Endometrium (tissue), 2 donors: ENCODE measurements at regions not wholly inside any gene's neighbourhood (a gene's known extent, or its start where the extent isn't known, plus 50 kb on each side); places are given as distances from the start of the nearest gene placed in this dataset.

Source experiments
- FAIRE-seq: peaks from 2 replicates; lab custom pipeline; 2012; peaks lifted over from hg19 to GRCh38; lab: Jason Lieb, UNC
- donor health status: control.
- donor health status: control.

GRCh38 chr14:99064262-99064954 lies 207.6 kb downstream of the BCL11B start:
- FAIRE-seq, result no peak

- no peak for FAIRE-seq
Measured at GRCh38 chr14:99065551-99065950, 206.4 kb downstream of the BCL11B start.

GRCh38 chr14:99066378-99066777 lies 205.6 kb downstream of the BCL11B start:
- FAIRE-seq, result no peak

- no peak for FAIRE-seq
Measured at GRCh38 chr14:99067141-99067920, 204.7 kb downstream of the BCL11B start.

- no peak for FAIRE-seq
Measured at GRCh38 chr14:99067927-99068326, 204.1 kb downstream of the BCL11B start.

GRCh38 chr14:99069946-99070345 lies 202.1 kb downstream of the BCL11B start:
- no peak for FAIRE-seq

GRCh38 chr14:99072433-99072832 lies 199.6 kb downstream of the BCL11B start:
- no peak for FAIRE-seq

GRCh38 chr14:99072956-99073355 lies 199.0 kb downstream of the BCL11B start:
- no peak for FAIRE-seq

GRCh38 chr14:99073431-99073830 lies 198.6 kb downstream of the BCL11B start:
- no peak for FAIRE-seq

GRCh38 chr14:99075061-99075460 lies 196.9 kb downstream of the BCL11B start:
- no peak for FAIRE-seq

GRCh38 chr14:99075771-99076375 lies 196.1 kb downstream of the BCL11B start:
- FAIRE-seq, result no peak

- no peak for FAIRE-seq
Measured at GRCh38 chr14:99077076-99077843, 194.7 kb downstream of the BCL11B start.

GRCh38 chr14:99077844-99078236 lies 194.2 kb downstream of the BCL11B start:
- no peak for FAIRE-seq

- no peak for FAIRE-seq
Measured at GRCh38 chr14:99078426-99078825, 193.6 kb downstream of the BCL11B start.

- FAIRE-seq, result no peak
Measured at GRCh38 chr14:99079061-99079727, 192.8 kb downstream of the BCL11B start.

- no peak for FAIRE-seq
Measured at GRCh38 chr14:99080306-99080705, 191.7 kb downstream of the BCL11B start.

GRCh38 chr14:99081156-99081765 lies 190.7 kb downstream of the BCL11B start:
- no peak for FAIRE-seq

GRCh38 chr14:99081880-99082279 lies 190.1 kb downstream of the BCL11B start:
- FAIRE-seq, result no peak

GRCh38 chr14:99093532-99094517 lies 178.2 kb downstream of the BCL11B start:
- no peak for FAIRE-seq

GRCh38 chr14:99094901-99095300 lies 177.1 kb downstream of the BCL11B start:
- FAIRE-seq, result no peak
